Dedifferentiated amniotic fluid mesenchymal stem cell (primary cell): ENCODE measurements at regions not wholly inside any gene's neighbourhood (a gene's known extent, or its start where the extent isn't known, plus 50 kb on each side); places are given as distances from the start of the nearest gene placed in this dataset.
A peak's percentile ranks its signal among the peaks of the same experiment; 100 is the strongest.
"Not testable (repeated sequence)": the region's sequence is repeated elsewhere in the genome, so short reads cannot be mapped to it uniquely, and the experiment has no call there.

Experiments
- DNase-seq: peaks from one replicate; pipeline ENCODE4 v3.0.0-alpha.2; 2016; ENCODE audit errors: extremely low spot score

GRCh38 chr12:47348206-47348605, 268.4 kb upstream of the AMIGO2 start:
- DNase-seq, result no peak

GRCh38 chr12:47346251-47347019, 266.7 kb upstream of the AMIGO2 start:
- no peak for DNase-seq

GRCh38 chr12:47343684-47344567, 264.2 kb upstream of the AMIGO2 start:
- no peak for DNase-seq

- no peak for DNase-seq
These were observed 260.8 kb upstream of the AMIGO2 start for GRCh38 chr12:47340411-47341015.

GRCh38 chr12:47337581-47337980, 257.8 kb upstream of the AMIGO2 start:
- DNase-seq, result no peak

GRCh38 chr12:47333271-47333858, 253.6 kb upstream of the AMIGO2 start:
- DNase-seq, result not testable (repeated sequence)

- peak; percentile 20 for DNase-seq
These were observed 249.2 kb upstream of the AMIGO2 start for GRCh38 chr12:47328831-47329545.

- no peak for DNase-seq
These were observed 246.4 kb upstream of the AMIGO2 start for GRCh38 chr12:47326190-47326589.

GRCh38 chr12:47323802-47324201, 244.0 kb upstream of the AMIGO2 start:
- DNase-seq, result no peak

GRCh38 chr12:47321436-47321835, 241.7 kb upstream of the AMIGO2 start:
- DNase-seq, result no peak

- DNase-seq, result no peak
These were observed 240.0 kb upstream of the AMIGO2 start for GRCh38 chr12:47319746-47320145.

- DNase-seq, result no peak
These were observed 239.2 kb upstream of the AMIGO2 start for GRCh38 chr12:47318963-47319362.

- DNase-seq, result no peak
These were observed 237.6 kb upstream of the AMIGO2 start for GRCh38 chr12:47317175-47317915.

- no peak for DNase-seq
These were observed 236.9 kb upstream of the AMIGO2 start for GRCh38 chr12:47316609-47317049.

GRCh38 chr12:47314996-47315395, 235.2 kb upstream of the AMIGO2 start:
- DNase-seq, result no peak

- DNase-seq, result no peak
These were observed 233.2 kb upstream of the AMIGO2 start for GRCh38 chr12:47312808-47313426.

- DNase-seq, result no peak
These were observed 232.4 kb upstream of the AMIGO2 start for GRCh38 chr12:47312147-47312546.

GRCh38 chr12:47311568-47311967, 231.8 kb upstream of the AMIGO2 start:
- DNase-seq, result no peak

GRCh38 chr12:47311010-47311409, 231.3 kb upstream of the AMIGO2 start:
- DNase-seq, result no peak

- no peak for DNase-seq
These were observed 228.9 kb upstream of the AMIGO2 start for GRCh38 chr12:47308672-47309071.
